ENCODE measurements at regions not wholly inside any gene's neighbourhood (a gene's known extent, or its start where the extent isn't known, plus 50 kb on each side); places are given as distances from the start of the nearest gene placed in this dataset.
"Not testable (repeated sequence)": the region's sequence is repeated elsewhere in the genome, so short reads cannot be mapped to it uniquely, and the experiment has no call there.

DNA sequence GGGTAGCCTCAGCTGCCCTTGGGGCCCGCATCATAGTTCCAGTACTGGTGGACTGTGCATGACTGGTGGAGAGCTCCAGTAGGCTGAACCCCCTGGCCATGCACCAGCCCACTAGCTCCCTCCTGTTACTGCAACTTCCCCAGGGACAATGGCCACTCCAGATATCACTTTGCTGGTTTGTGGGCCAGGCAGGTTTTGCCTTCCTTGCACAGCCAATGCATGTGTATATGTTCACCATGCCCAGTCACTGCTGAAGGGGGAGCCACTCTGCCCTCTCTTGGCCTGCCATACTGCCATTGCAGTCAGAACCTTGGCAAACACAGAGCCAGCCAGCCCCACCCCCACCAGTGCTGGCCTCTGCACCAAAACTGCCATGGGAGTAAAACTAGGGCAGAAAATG is 2095.3 kb upstream of the RAG2 start:
- Mint-ChIP-seq H3K27me3 (ENCODE audit: unreplicated experiment) (no peaks in the 10 kb centered on the region), H3K9me3 (ENCODE audit: low read depth, unreplicated experiment) (peaks cover 5% of the 10 kb centered on the region), H3K36me3 (ENCODE audit: insufficient read depth, unreplicated experiment) (no peaks in the 10 kb centered on the region), H3K4me3 (ENCODE audit: low read depth, unreplicated experiment) (no peak overlapping the region), H3K4me1 (ENCODE audit: low read depth, unreplicated experiment) (no peaks in the 10 kb centered on the region), H3K27ac (ENCODE audit: unreplicated experiment) (no peak overlapping the region)
- TF ChIP-seq, protein P1, sequence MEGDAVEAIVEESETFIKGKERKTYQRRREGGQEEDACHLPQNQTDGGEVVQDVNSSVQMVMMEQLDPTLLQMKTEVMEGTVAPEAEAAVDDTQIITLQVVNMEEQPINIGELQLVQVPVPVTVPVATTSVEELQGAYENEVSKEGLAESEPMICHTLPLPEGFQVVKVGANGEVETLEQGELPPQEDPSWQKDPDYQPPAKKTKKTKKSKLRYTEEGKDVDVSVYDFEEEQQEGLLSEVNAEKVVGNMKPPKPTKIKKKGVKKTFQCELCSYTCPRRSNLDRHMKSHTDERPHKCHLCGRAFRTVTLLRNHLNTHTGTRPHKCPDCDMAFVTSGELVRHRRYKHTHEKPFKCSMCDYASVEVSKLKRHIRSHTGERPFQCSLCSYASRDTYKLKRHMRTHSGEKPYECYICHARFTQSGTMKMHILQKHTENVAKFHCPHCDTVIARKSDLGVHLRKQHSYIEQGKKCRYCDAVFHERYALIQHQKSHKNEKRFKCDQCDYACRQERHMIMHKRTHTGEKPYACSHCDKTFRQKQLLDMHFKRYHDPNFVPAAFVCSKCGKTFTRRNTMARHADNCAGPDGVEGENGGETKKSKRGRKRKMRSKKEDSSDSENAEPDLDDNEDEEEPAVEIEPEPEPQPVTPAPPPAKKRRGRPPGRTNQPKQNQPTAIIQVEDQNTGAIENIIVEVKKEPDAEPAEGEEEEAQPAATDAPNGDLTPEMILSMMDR (IDR thresholded peaks at IDR 0.05; ENCODE audit: unreplicated experiment): no peak
- BruUV-seq (replicated peaks): no TSS peak
- DNase-seq: no peak
- intact Hi-C loops (cut with micrococcal nuclease; ENCODE audit: unreplicated experiment): no loop called here
- CTCF ChIA-PET: interaction anchor here (0.5 kb wide), 1 partner anchor 1294 kb away, joined by 4 read pairs; no protein-coding TSS in a partner anchor

DNA sequence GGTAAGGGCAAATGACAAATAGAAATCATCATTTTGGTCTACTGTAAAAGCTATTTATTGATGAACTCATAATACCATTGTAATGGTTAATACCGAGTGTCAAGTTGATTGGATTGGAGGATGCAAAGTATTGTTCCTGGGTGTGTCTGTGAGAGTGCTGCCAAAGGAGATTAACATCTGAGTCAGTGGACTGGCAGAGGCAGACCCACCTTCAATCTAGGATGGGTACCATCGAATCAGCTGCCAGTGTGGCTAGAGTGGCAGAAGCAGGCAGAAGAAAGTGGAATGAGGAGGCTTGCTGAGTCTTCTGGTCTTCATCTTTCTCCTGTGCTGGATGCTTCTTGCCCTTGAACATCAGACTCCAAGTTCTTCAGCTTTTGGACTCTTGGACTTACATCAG is 2092.2 kb upstream of the RAG2 start:
- H3K27me3 Mint-ChIP-seq (ENCODE audit: unreplicated experiment); H3K27ac Mint-ChIP-seq (ENCODE audit: unreplicated experiment); H3K4me3 Mint-ChIP-seq (ENCODE audit: low read depth, unreplicated experiment); H3K36me3 Mint-ChIP-seq (ENCODE audit: insufficient read depth, unreplicated experiment); H3K9me3 Mint-ChIP-seq (ENCODE audit: low read depth, unreplicated experiment); H3K4me1 Mint-ChIP-seq (ENCODE audit: low read depth, unreplicated experiment); intact Hi-C loops (cut with micrococcal nuclease; ENCODE audit: unreplicated experiment); BruUV-seq (replicated peaks); DNase-seq: not testable (repeated sequence)
- CTCF ChIA-PET: interaction anchor here (0.6 kb wide), 1 partner anchor 25 kb away, joined by 4 read pairs; no protein-coding TSS in a partner anchor

DNA sequence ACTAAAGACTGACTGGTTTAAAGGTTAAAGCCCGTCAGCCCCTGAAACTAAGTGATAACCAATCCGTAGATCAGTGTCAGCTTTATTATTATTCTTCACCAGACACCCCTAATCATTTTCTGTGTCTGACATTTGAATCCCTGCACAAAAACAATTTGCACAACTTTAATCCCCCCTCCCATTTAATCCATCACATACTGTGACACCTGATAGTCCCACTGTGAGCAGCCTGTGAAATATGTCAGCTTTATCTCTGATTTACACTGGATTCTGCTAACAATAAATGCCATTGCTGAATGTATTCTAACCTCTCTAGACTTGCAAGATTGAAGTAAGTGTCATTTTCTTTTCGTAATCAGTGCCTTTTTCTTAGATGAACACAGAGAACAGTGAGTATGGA is 2089.0 kb upstream of the RAG2 start:
- TF ChIP-seq, protein P1 (IDR thresholded peaks at IDR 0.05; ENCODE audit: unreplicated experiment): no peak
- no peak overlapping the region for H3K27ac Mint-ChIP-seq (ENCODE audit: unreplicated experiment)

DNA sequence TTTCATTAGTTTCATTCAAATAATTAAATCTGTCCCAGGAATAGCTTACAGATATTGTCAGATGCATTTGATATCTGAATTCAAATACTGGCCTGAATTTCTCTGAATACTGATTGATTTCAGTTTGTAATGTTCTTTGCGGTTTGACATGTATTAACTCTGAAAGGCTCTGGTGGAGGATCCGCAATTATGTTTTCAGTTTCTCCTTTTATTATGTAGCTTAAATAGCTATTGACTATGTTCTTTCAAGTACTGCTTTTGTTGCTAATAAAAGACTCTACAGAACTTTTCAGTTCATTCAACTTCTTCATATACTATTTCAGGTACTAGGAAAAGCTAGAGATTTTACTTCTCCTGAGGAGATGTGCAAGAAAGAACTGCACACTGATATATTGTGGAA is 2085.4 kb upstream of the RAG2 start:
- Mint-ChIP-seq H3K4me3 (ENCODE audit: low read depth, unreplicated experiment) (no peak overlapping the region), H3K27me3 (ENCODE audit: unreplicated experiment) (no peaks in the 10 kb centered on the region), H3K4me1 (ENCODE audit: low read depth, unreplicated experiment) (no peaks in the 10 kb centered on the region), H3K27ac (ENCODE audit: unreplicated experiment) (no peak overlapping the region), H3K36me3 (ENCODE audit: insufficient read depth, unreplicated experiment) (no peaks in the 10 kb centered on the region), H3K9me3 (ENCODE audit: low read depth, unreplicated experiment) (peaks cover 9% of the 10 kb centered on the region)
- DNase-seq: no peak
- no TSS peak for BruUV-seq (replicated peaks)
- intact Hi-C loops (cut with micrococcal nuclease; ENCODE audit: unreplicated experiment): no loop called here
- CTCF ChIA-PET: no interaction called here
- TF ChIP-seq, protein P1 (IDR thresholded peaks at IDR 0.05; ENCODE audit: unreplicated experiment): no peak

More for the DNA sequence above, 2089.0 kb upstream of the RAG2 start:
- peaks cover 3% of the 10 kb centered on the region for H3K9me3 Mint-ChIP-seq (ENCODE audit: low read depth, unreplicated experiment)
- H3K4me3 Mint-ChIP-seq (ENCODE audit: low read depth, unreplicated experiment): no peak overlapping the region
- intact Hi-C loops (cut with micrococcal nuclease; ENCODE audit: unreplicated experiment): no loop called here
- no peak for DNase-seq
- H3K4me1 Mint-ChIP-seq (ENCODE audit: low read depth, unreplicated experiment): no peaks in the 10 kb centered on the region
- H3K27me3 Mint-ChIP-seq (ENCODE audit: unreplicated experiment): no peaks in the 10 kb centered on the region
- CTCF ChIA-PET: no interaction called here
- BruUV-seq (replicated peaks): no TSS peak
- no peaks in the 10 kb centered on the region for H3K36me3 Mint-ChIP-seq (ENCODE audit: insufficient read depth, unreplicated experiment)

DNA sequence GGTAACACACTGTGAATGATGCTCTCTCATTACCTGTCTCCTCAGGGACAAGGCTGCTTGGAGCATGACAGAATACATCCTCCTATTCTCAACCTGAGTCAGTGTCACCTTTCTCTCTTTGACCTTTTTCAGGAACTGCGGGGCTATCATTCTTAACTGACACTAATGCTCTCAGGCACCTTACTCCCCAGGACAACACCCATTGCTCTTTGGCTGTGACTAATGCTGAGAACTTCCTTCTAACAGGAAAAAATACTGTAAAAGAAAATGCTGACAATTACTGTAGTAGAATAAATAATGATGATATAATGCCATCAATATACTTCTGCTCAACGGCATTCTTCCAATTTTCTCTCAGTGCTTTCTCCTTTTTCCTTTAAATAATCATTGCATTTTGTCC is 2082.7 kb upstream of the RAG2 start:
- no peak for DNase-seq
- intact Hi-C loops (cut with micrococcal nuclease; ENCODE audit: unreplicated experiment): no loop called here
- no peaks in the 10 kb centered on the region for H3K27me3 Mint-ChIP-seq (ENCODE audit: unreplicated experiment)
- H3K9me3 Mint-ChIP-seq (ENCODE audit: low read depth, unreplicated experiment): peaks cover 15% of the 10 kb centered on the region
- no TSS peak for BruUV-seq (replicated peaks)
- CTCF ChIA-PET: no interaction called here
- no peaks in the 10 kb centered on the region for H3K36me3 Mint-ChIP-seq (ENCODE audit: insufficient read depth, unreplicated experiment)
- TF ChIP-seq, protein P1 (IDR thresholded peaks at IDR 0.05; ENCODE audit: unreplicated experiment): no peak
- no peak overlapping the region for H3K4me3 Mint-ChIP-seq (ENCODE audit: low read depth, unreplicated experiment)
- no peak overlapping the region for H3K27ac Mint-ChIP-seq (ENCODE audit: unreplicated experiment)
- H3K4me1 Mint-ChIP-seq (ENCODE audit: low read depth, unreplicated experiment): no peaks in the 10 kb centered on the region

All from Calu3 (cell line).